CD4-positive, alpha-beta T cell (primary cell): ENCODE measurements at regions not wholly inside any gene's neighbourhood (a gene's known extent, or its start where the extent isn't known, plus 50 kb on each side); places are given as distances from the start of the nearest gene placed in this dataset.

Source experiments
- ATAC-seq: fragments of 200-7000 bp; cut with Tn5 transposase; one replicate; pipeline ENCODE4 v1.10.0; 2022; ENCODE audit warnings: mild to moderate bottlenecking; ENCODE audit not compliant: poor library complexity
- CTCF ChIA-PET: fragments of 350-600 bp; sonication (Branson Sonifier 250); formaldehyde crosslinking; loops from one replicate; lab custom pipeline; 2021; ENCODE audit warnings: antibody characterized with exemption, inconsistent platforms; lab: Charles Lee
- POLR2A ChIA-PET: fragments of 350-600 bp; sonication (Branson Sonifier 250); formaldehyde crosslinking; loops from one replicate; lab custom pipeline; 2021; ENCODE audit warnings: antibody characterized with exemption, inconsistent platforms; lab: Charles Lee
- DNase-seq, 14 experiments: peaks; one replicate each; pipeline ENCODE4 v3.0.0-alpha.2; 2013 to 2020; ENCODE audit warnings: mixed read lengths in 2 of 14
- H3K27ac ChIP-seq, 2 donors: one replicate each; pipeline versions ENCODE4 v1.5.1 to v1.7.0; 2013; ENCODE audit warnings: low read length in 2 of 2, low read depth in 1 of 2, mild to moderate bottlenecking in 1 of 2
- H3K27me3 ChIP-seq, 2 experiments: 1 replicate in 1 of 2; 2 replicates in 1 of 2; pipeline versions ENCODE4 v1.6.1 to v1.7.0; 2013; ENCODE audit warnings: low read length in 2 of 2, control low read depth in 1 of 2, mild to moderate bottlenecking in 1 of 2, moderate library complexity in 1 of 2; ENCODE audit not compliant: insufficient read depth in 2 of 2, control insufficient read depth in 1 of 2
- H3K36me3 ChIP-seq: one replicate; pipeline ENCODE4 v1.6.1; 2013; ENCODE audit warnings: low read length, control low read depth; ENCODE audit not compliant: insufficient read depth
- H3K4me1 ChIP-seq: one replicate; pipeline ENCODE4 v1.6.1; 2013; ENCODE audit warnings: low read length, control low read depth; ENCODE audit not compliant: insufficient read depth
- H3K4me3 ChIP-seq: one replicate; pipeline ENCODE4 v1.5.1; 2013; ENCODE audit warnings: mild to moderate bottlenecking, low read length, moderate library complexity
- H3K9me3 ChIP-seq, 2 experiments: 1 replicate in 1 of 2; 2 replicates in 1 of 2; pipeline versions ENCODE4 v1.6.1 to v1.7.0; 2013; ENCODE audit warnings: low read length in 2 of 2, mild to moderate bottlenecking in 2 of 2, control low read depth in 1 of 2, moderate library complexity in 1 of 2; ENCODE audit not compliant: control insufficient read depth in 1 of 2, insufficient read depth in 1 of 2
- H3K27ac Mint-ChIP-seq: one replicate; pipeline ENCODE4 v1.8.0; 2020; ENCODE audit warnings: mixed read lengths
- H3K27me3 Mint-ChIP-seq: one replicate; pipeline ENCODE4 v1.8.0; 2021; ENCODE audit warnings: mixed read lengths
- H3K36me3 Mint-ChIP-seq: one replicate; pipeline ENCODE4 v1.8.0; 2021; ENCODE audit warnings: low read depth, mixed read lengths
- H3K4me1 Mint-ChIP-seq: one replicate; pipeline ENCODE4 v1.8.0; 2021; ENCODE audit warnings: low read depth, mixed read lengths
- H3K4me3 Mint-ChIP-seq: one replicate; pipeline ENCODE4 v1.8.0; 2020; ENCODE audit warnings: mild to moderate bottlenecking, mixed read lengths
- H3K9me3 Mint-ChIP-seq: one replicate; pipeline ENCODE4 v1.8.0; 2020; ENCODE audit warnings: mixed read lengths
- intact Hi-C, 2 experiments: fragments of 100-400 bp; cut with DNase I in 1 of 2; cut with micrococcal nuclease in 1 of 2; formaldehyde crosslinking; loops; one replicate each; pipeline versions ENCODE4 v1.15.1 to v1.9.0; 2023 to 2025; cut with DNase I, micrococcal nuclease
- TF ChIP-seq, protein P1 (sequence below): fragments of 200-600 bp; IDR thresholded peaks from one replicate; pipeline ENCODE4 v1.8.0; 2022; ENCODE audit warnings: antibody characterized with exemption, mild to moderate bottlenecking

GRCh38 chr10:4067931-4068561 is 283.0 kb upstream of the KLF6 start:
- Histone ChIP-seq H3K9me3 (no peaks in the 10 kb centered on the region), H3K27me3 (no peaks in the 10 kb centered on the region), H3K4me3 (no peak overlapping the region), H3K27ac (no peak overlapping the region), H3K4me1 (peaks cover 17% of the 10 kb centered on the region), H3K36me3 (no peaks in the 10 kb centered on the region)
- ChIA-PET CTCF (no interaction called here), POLR2A (no interaction called here)
- DNase-seq = no peak
- H3K27me3 Mint-ChIP-seq = no peaks in the 10 kb centered on the region
- no peak overlapping the region for H3K4me3 Mint-ChIP-seq
- intact Hi-C loops = no loop called here
- no peak overlapping the region for H3K27ac Mint-ChIP-seq
- H3K4me1 Mint-ChIP-seq = no peaks in the 10 kb centered on the region
- no peaks in the 10 kb centered on the region for H3K9me3 Mint-ChIP-seq
- H3K36me3 Mint-ChIP-seq = no peaks in the 10 kb centered on the region
- TF ChIP-seq, protein P1, sequence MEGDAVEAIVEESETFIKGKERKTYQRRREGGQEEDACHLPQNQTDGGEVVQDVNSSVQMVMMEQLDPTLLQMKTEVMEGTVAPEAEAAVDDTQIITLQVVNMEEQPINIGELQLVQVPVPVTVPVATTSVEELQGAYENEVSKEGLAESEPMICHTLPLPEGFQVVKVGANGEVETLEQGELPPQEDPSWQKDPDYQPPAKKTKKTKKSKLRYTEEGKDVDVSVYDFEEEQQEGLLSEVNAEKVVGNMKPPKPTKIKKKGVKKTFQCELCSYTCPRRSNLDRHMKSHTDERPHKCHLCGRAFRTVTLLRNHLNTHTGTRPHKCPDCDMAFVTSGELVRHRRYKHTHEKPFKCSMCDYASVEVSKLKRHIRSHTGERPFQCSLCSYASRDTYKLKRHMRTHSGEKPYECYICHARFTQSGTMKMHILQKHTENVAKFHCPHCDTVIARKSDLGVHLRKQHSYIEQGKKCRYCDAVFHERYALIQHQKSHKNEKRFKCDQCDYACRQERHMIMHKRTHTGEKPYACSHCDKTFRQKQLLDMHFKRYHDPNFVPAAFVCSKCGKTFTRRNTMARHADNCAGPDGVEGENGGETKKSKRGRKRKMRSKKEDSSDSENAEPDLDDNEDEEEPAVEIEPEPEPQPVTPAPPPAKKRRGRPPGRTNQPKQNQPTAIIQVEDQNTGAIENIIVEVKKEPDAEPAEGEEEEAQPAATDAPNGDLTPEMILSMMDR = no peak
- no peak for ATAC-seq

DNA sequence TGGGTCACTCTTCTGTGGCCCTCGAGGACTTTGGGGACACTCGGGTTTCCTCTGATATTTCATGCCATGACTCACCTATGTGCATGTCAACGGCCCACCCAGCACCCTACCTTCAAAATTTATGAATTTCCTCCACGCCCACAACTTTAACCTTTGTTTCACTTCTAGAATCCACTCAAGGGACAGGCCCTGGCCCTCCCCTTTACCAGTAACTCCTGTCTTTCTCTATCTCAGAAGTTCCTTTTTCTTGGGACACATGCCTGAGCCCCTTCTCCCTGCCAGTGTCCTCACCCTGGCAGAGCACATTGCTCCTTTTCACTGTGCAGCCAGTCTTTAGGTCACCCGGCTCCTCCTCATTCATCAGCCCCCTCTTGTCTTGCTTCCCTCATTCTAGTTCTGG is 282.5 kb upstream of the KLF6 start:
- H3K4me1 ChIP-seq = peaks cover 17% of the 10 kb centered on the region
- ChIA-PET CTCF (no interaction called here), POLR2A (no interaction called here)
- no peaks in the 10 kb centered on the region for H3K36me3 ChIP-seq
- H3K9me3 ChIP-seq = no peaks in the 10 kb centered on the region
- Mint-ChIP-seq H3K4me3 (no peak overlapping the region), H3K4me1 (no peaks in the 10 kb centered on the region), H3K27ac (no peak overlapping the region), H3K9me3 (no peaks in the 10 kb centered on the region), H3K36me3 (no peaks in the 10 kb centered on the region), H3K27me3 (no peaks in the 10 kb centered on the region)
- H3K4me3 ChIP-seq = no peak overlapping the region
- H3K27ac ChIP-seq = no peak overlapping the region
- DNase-seq (peak in 3 of 14 experiments; percentile 30 to 51 (median 38)), ATAC-seq (no peak)
- intact Hi-C loops = no loop called here
- TF ChIP-seq, protein P1 = no peak
- H3K27me3 ChIP-seq = no peaks in the 10 kb centered on the region

GRCh38 chr10:4066581-4067390 is 281.8 kb upstream of the KLF6 start:
- H3K36me3 ChIP-seq = no peaks in the 10 kb centered on the region
- intact Hi-C loops = no loop called here
- Mint-ChIP-seq H3K9me3 (no peaks in the 10 kb centered on the region), H3K27me3 (no peaks in the 10 kb centered on the region), H3K4me1 (peaks cover under 1% of the 10 kb centered on the region), H3K4me3 (no peak overlapping the region), H3K27ac (no peak overlapping the region), H3K36me3 (no peaks in the 10 kb centered on the region)
- no peak for ATAC-seq
- no peaks in the 10 kb centered on the region for H3K27me3 ChIP-seq
- no peaks in the 10 kb centered on the region for H3K9me3 ChIP-seq
- no peak overlapping the region for H3K4me3 ChIP-seq
- ChIA-PET CTCF (no interaction called here), POLR2A (no interaction called here)
- DNase-seq = peak in 1 of 14 experiments; percentile 17
- TF ChIP-seq, protein P1 = no peak
- H3K4me1 ChIP-seq = peaks cover 17% of the 10 kb centered on the region
- H3K27ac ChIP-seq = no peak overlapping the region
